NB4 (cell line): ENCODE measurements at regions not wholly inside any gene's neighbourhood (a gene's known extent, or its start where the extent isn't known, plus 50 kb on each side); places are given as distances from the start of the nearest gene placed in this dataset.

Source experiments
- MYC ChIP-seq: IDR thresholded peaks from 2 replicates; pipeline ENCODE4 v1.6.1; 2011; ENCODE audit warnings: low read depth, low read length
- POLR2A ChIP-seq: IDR thresholded peaks from 2 replicates; pipeline ENCODE4 v1.6.1; 2011; ENCODE audit warnings: mild to moderate bottlenecking; ENCODE audit not compliant: insufficient read length; ENCODE audit errors: extremely low read depth
- TF ChIP-seq, protein P1 (sequence below): IDR thresholded peaks from one replicate; pipeline ENCODE4 v1.5.1; 2012; ENCODE audit warnings: low read depth, low read length
- TF ChIP-seq, protein P2 (sequence below): IDR thresholded peaks from 2 replicates; pipeline ENCODE4 v1.6.1; 2011; ENCODE audit warnings: low read depth, low read length

DNA sequence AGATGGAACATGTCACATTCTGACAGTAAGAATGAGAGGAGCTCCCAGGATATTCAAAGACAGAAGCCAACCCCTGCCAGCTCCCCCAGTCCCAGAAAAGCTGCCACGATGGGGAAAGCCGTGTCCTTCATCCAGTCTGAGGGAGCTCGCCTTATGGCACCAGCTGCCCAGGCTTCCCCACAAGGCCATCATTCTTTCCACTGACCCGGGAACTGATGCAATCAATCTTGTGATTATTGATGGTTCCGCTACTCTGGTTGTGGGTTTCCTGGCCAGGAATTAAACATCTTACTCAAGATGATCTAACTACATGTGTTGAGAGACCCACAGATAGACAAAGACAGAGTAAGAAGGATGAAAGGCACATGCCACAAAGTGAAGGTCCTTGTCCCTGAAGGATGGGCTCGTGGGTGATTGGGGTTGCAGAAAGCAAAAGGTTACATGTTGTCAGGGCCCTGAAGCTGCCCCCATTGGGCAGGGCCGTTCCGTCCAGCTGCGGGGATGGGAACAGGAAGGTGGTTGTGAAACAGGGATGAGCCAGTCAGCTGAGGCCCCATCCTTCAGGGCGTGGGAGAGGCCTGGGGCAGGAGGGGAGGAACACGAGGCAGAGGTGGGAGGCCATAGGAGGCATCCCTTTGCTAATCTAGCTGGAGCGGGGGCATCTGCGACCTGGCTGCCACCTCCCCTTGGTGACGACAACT, 127.6 kb downstream of the OAT start:
- TF ChIP-seq, protein P1, sequence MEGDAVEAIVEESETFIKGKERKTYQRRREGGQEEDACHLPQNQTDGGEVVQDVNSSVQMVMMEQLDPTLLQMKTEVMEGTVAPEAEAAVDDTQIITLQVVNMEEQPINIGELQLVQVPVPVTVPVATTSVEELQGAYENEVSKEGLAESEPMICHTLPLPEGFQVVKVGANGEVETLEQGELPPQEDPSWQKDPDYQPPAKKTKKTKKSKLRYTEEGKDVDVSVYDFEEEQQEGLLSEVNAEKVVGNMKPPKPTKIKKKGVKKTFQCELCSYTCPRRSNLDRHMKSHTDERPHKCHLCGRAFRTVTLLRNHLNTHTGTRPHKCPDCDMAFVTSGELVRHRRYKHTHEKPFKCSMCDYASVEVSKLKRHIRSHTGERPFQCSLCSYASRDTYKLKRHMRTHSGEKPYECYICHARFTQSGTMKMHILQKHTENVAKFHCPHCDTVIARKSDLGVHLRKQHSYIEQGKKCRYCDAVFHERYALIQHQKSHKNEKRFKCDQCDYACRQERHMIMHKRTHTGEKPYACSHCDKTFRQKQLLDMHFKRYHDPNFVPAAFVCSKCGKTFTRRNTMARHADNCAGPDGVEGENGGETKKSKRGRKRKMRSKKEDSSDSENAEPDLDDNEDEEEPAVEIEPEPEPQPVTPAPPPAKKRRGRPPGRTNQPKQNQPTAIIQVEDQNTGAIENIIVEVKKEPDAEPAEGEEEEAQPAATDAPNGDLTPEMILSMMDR = no peak
- TF ChIP-seq POLR2A = no peak
- TF ChIP-seq, protein P2, sequence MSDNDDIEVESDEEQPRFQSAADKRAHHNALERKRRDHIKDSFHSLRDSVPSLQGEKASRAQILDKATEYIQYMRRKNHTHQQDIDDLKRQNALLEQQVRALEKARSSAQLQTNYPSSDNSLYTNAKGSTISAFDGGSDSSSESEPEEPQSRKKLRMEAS = peak; percentile 60
- 0 out of 2 replicates have a peak, but pooled peaks have one; percentile 23 for TF ChIP-seq MYC
